ENCODE measurements at regions not wholly inside any gene's neighbourhood (a gene's known extent, or its start where the extent isn't known, plus 50 kb on each side); places are given as distances from the start of the nearest gene placed in this dataset.
"Not testable (repeated sequence)": the region's sequence is repeated elsewhere in the genome, so short reads cannot be mapped to it uniquely, and the experiment has no call there.

DNA sequence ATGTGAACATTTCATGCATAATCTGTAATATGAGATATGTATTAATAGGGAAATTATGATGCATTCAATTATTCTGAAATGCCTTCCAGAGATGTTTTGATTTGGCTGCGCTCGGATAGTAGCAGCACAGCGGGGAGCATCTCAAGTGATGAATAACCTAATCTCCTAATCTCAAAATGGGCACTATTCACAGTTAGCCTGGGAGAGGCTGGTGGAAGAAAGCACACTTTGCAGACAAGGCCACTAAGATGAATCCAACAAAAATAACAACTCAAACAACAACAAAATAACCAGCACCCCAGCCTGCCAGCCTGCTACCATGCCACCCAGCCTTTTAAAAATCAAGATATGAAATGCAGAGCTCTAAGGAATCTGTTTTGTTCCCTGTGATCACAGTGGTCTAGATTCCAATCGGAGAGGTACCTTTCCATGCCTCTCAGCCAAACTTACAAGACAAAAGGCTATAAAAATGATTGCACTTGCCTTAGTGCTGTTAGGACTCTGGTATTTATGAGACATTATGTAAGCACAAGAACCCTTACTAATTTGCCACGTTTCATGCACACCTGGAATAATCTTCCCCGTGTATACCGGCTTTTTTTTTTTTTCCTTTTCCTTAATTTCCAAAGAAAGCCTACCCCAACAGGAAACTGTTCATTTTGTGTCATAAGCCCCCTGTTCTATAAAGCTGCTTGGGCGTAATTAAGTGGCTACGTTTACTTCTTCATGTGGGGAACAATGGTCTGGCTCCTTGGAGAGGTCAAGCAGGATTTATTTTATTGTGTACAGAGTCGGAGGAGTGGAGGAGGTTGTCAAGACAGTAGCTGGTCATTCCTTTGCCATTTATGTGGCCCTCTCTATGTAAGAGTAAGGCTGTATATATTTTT is 526.9 kb upstream of the FANCL start:
- no peaks in the 10 kb centered on the region for H3K9me3 Mint-ChIP-seq
- H3K4me1 Mint-ChIP-seq = peaks cover 0 to 4% (median 0%) of the 10 kb centered on the region in 7 donors
- H3K27me3 ChIP-seq (ENCODE audit: control insufficient read depth in 2 of 2, insufficient read depth in 2 of 2, low read length in 2 of 2) = no peaks in the 10 kb centered on the region
- DNase-seq (no peak), ATAC-seq (no peak)
- H3K27me3 Mint-ChIP-seq = peaks cover 5 to 13% (median 11%) of the 10 kb centered on the region in 5 donors
- H3K27ac ChIP-seq (ENCODE audit: low read depth, low read length) = no peak overlapping the region
- H3K4me3 Mint-ChIP-seq = no peak overlapping the region
- H3K9me3 ChIP-seq (ENCODE audit: control insufficient read depth in 2 of 3, low read length in 3 of 3) = no peaks in the 10 kb centered on the region
- no peaks in the 10 kb centered on the region for H3K36me3 Mint-ChIP-seq
- H3K36me3 ChIP-seq (ENCODE audit: control insufficient read depth in 2 of 3, insufficient read depth in 3 of 3, low read length in 3 of 3) = no peaks in the 10 kb centered on the region
- CTCF ChIA-PET = no interaction called here
- no peak overlapping the region for H3K4me3 ChIP-seq (ENCODE audit: low read length)
- no peak overlapping the region for H3K27ac Mint-ChIP-seq
- no peaks in the 10 kb centered on the region for H3K4me1 ChIP-seq (ENCODE audit: control insufficient read depth in 2 of 2, insufficient read depth in 2 of 2, low read length in 2 of 2)
- POLR2A ChIA-PET = interaction anchor here (0.5 kb wide), 1 partner anchor 40 kb away, joined by 3 read pairs; no protein-coding TSS in a partner anchor
- intact Hi-C loops (cut with micrococcal nuclease) = no loop called here

DNA sequence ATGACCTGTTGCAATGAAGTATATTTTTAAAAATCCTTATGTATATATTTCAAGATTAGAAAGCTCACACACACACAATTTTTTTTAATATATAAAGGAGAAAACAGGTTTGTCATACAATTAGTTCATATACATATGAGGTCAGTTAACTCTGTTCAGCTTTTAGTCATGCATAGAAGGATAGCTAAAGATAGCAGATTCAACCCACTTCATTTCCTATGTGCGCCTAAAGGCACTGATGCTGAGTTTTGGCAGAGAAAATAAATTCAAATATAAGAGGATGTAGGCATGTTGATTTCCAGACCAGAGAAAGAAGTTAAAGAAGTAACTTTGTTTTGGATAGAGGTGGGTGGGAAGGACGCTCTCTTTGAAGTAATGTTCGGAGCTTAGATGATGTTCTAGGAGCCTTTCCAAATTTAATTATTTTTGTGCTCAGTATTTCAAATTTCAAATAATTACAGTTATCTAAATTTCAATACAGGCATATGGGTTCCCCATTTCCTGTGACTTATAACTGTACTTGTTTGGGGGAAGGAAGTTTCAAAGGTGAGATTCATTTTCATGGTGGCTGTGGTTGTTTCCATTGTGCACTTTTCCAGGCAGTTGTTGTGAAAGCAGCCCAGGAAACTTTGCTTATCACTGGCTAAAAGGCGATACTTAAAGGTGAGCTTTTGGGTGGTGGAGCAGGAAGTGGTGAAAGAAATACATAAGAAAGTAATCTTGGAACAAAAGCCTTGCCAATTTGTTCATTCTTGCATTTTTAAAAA is 523.4 kb upstream of the FANCL start:
- Mint-ChIP-seq H3K9me3 (no peaks in the 10 kb centered on the region), H3K4me1 (peaks cover 0 to 4% (median 0%) of the 10 kb centered on the region in 7 donors), H3K27ac (no peak overlapping the region), H3K36me3 (no peaks in the 10 kb centered on the region), H3K27me3 (peaks cover 0 to 17% (median 9%) of the 10 kb centered on the region in 5 donors), H3K4me3 (no peak overlapping the region)
- H3K4me3 ChIP-seq (ENCODE audit: low read length) = no peak overlapping the region
- H3K27me3 ChIP-seq (ENCODE audit: control insufficient read depth in 2 of 2, insufficient read depth in 2 of 2, low read length in 2 of 2) = no peaks in the 10 kb centered on the region
- DNase-seq (no peak), ATAC-seq (no peak)
- ChIA-PET POLR2A (no interaction called here), CTCF (no interaction called here)
- intact Hi-C loops (cut with micrococcal nuclease) = no loop called here
- no peaks in the 10 kb centered on the region for H3K36me3 ChIP-seq (ENCODE audit: control insufficient read depth in 2 of 3, insufficient read depth in 3 of 3, low read length in 3 of 3)
- no peaks in the 10 kb centered on the region for H3K4me1 ChIP-seq (ENCODE audit: control insufficient read depth in 2 of 2, insufficient read depth in 2 of 2, low read length in 2 of 2)
- H3K9me3 ChIP-seq (ENCODE audit: control insufficient read depth in 2 of 3, low read length in 3 of 3) = no peaks in the 10 kb centered on the region
- H3K27ac ChIP-seq (ENCODE audit: low read depth, low read length) = no peak overlapping the region

- no peak overlapping the region for H3K4me3 Mint-ChIP-seq
- Histone ChIP-seq H3K4me1 (ENCODE audit: control insufficient read depth in 2 of 2, insufficient read depth in 2 of 2, low read length in 2 of 2) (no peaks in the 10 kb centered on the region), H3K27ac (ENCODE audit: low read depth, low read length) (no peak overlapping the region), H3K4me3 (ENCODE audit: low read length) (no peak overlapping the region), H3K27me3 (ENCODE audit: control insufficient read depth in 2 of 2, insufficient read depth in 2 of 2, low read length in 2 of 2) (no peaks in the 10 kb centered on the region), H3K36me3 (ENCODE audit: control insufficient read depth in 2 of 3, insufficient read depth in 3 of 3, low read length in 3 of 3) (no peaks in the 10 kb centered on the region), H3K9me3 (ENCODE audit: control insufficient read depth in 2 of 3, low read length in 3 of 3) (no peaks in the 10 kb centered on the region)
- no peak overlapping the region for H3K27ac Mint-ChIP-seq
- CTCF ChIA-PET = interaction anchor here (0.7 kb wide), 1 partner anchor 1813 kb away, joined by 3 read pairs; no protein-coding TSS in a partner anchor
- H3K4me1 Mint-ChIP-seq = peaks cover 0 to 4% (median 0%) of the 10 kb centered on the region in 7 donors
- H3K9me3 Mint-ChIP-seq = no peaks in the 10 kb centered on the region
- ATAC-seq (no peak), DNase-seq (peak in 3 of 9 donors; percentile 8 to 20 (median 14))
- peaks cover 0 to 14% (median 9%) of the 10 kb centered on the region in 5 donors for H3K27me3 Mint-ChIP-seq
- POLR2A ChIA-PET = no interaction called here
- H3K36me3 Mint-ChIP-seq = no peaks in the 10 kb centered on the region
- intact Hi-C loops (cut with micrococcal nuclease) = no loop called here
Measured at GRCh38 chr2:58762176-58762781, 521.2 kb upstream of the FANCL start.

- DNase-seq (no peak), ATAC-seq (no peak)
- Histone ChIP-seq H3K36me3 (ENCODE audit: control insufficient read depth in 2 of 3, insufficient read depth in 3 of 3, low read length in 3 of 3) (no peaks in the 10 kb centered on the region), H3K9me3 (ENCODE audit: control insufficient read depth in 2 of 3, low read length in 3 of 3) (no peaks in the 10 kb centered on the region), H3K4me3 (ENCODE audit: low read length) (no peak overlapping the region), H3K4me1 (ENCODE audit: control insufficient read depth in 2 of 2, insufficient read depth in 2 of 2, low read length in 2 of 2) (no peaks in the 10 kb centered on the region), H3K27me3 (ENCODE audit: control insufficient read depth in 2 of 2, insufficient read depth in 2 of 2, low read length in 2 of 2) (no peaks in the 10 kb centered on the region), H3K27ac (ENCODE audit: low read depth, low read length) (no peak overlapping the region)
- H3K27me3 Mint-ChIP-seq = peaks cover 0 to 16% (median 3%) of the 10 kb centered on the region in 5 donors
- ChIA-PET CTCF (no interaction called here), POLR2A (no interaction called here)
- intact Hi-C loops (cut with micrococcal nuclease) = no loop called here
- peaks cover 0 to 3% (median 0%) of the 10 kb centered on the region in 11 donors for H3K9me3 Mint-ChIP-seq
- H3K4me3 Mint-ChIP-seq = no peak overlapping the region
- H3K36me3 Mint-ChIP-seq = no peaks in the 10 kb centered on the region
- peaks cover 0 to 5% (median 0%) of the 10 kb centered on the region in 7 donors for H3K4me1 Mint-ChIP-seq
- no peak overlapping the region for H3K27ac Mint-ChIP-seq
Measured at GRCh38 chr2:58757971-58758370, 516.8 kb upstream of the FANCL start.

DNA sequence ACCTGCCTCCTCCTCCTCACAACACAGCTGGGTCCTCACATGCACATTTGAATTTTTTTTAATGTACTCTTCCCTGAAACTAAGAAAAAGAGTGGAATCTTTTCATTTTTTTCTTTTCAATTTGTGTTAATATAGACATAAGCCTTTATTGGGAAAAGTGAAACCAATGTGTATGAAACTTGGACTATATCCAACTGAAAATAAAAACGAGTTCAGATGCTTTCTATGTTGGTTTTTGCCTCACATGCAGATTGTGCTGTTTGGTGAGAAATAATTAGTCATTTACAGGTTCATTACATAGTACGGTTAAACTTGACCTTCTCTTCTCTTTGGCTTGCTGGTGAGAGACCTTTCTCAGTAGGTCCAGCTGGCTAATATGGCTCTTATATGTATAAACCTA is 515.2 kb upstream of the FANCL start:
- no peaks in the 10 kb centered on the region for H3K36me3 ChIP-seq (ENCODE audit: control insufficient read depth in 2 of 3, insufficient read depth in 3 of 3, low read length in 3 of 3)
- Mint-ChIP-seq H3K27me3 (peaks cover 0 to 12% (median 6%) of the 10 kb centered on the region in 5 donors), H3K4me3 (no peak overlapping the region), H3K36me3 (no peaks in the 10 kb centered on the region), H3K27ac (no peak overlapping the region), H3K4me1 (peaks cover 0 to 5% (median 0%) of the 10 kb centered on the region in 7 donors), H3K9me3 (peaks cover 0 to 5% (median 0%) of the 10 kb centered on the region in 11 donors)
- ATAC-seq = no peak
- no peak overlapping the region for H3K4me3 ChIP-seq (ENCODE audit: low read length)
- H3K27ac ChIP-seq (ENCODE audit: low read depth, low read length) = no peak overlapping the region
- no peaks in the 10 kb centered on the region for H3K9me3 ChIP-seq (ENCODE audit: control insufficient read depth in 2 of 3, low read length in 3 of 3)
- ChIA-PET CTCF (no interaction called here), POLR2A (no interaction called here)
- intact Hi-C loops (cut with micrococcal nuclease) = no loop called here
- no peaks in the 10 kb centered on the region for H3K4me1 ChIP-seq (ENCODE audit: control insufficient read depth in 2 of 2, insufficient read depth in 2 of 2, low read length in 2 of 2)
- no peaks in the 10 kb centered on the region for H3K27me3 ChIP-seq (ENCODE audit: control insufficient read depth in 2 of 2, insufficient read depth in 2 of 2, low read length in 2 of 2)
- DNase-seq = no peak

GRCh38 chr2:58752507-58752906 is 511.4 kb upstream of the FANCL start:
- H3K36me3 Mint-ChIP-seq = not testable (repeated sequence)

More at GRCh38 chr2:58752507-58752906, 511.4 kb upstream of the FANCL start:
- H3K4me1 Mint-ChIP-seq; DNase-seq; POLR2A ChIA-PET; H3K27me3 Mint-ChIP-seq; H3K27ac Mint-ChIP-seq; H3K36me3 ChIP-seq (ENCODE audit: control insufficient read depth in 2 of 3, insufficient read depth in 3 of 3, low read length in 3 of 3); H3K27me3 ChIP-seq (ENCODE audit: control insufficient read depth in 2 of 2, insufficient read depth in 2 of 2, low read length in 2 of 2); H3K27ac ChIP-seq (ENCODE audit: low read depth, low read length); H3K4me1 ChIP-seq (ENCODE audit: control insufficient read depth in 2 of 2, insufficient read depth in 2 of 2, low read length in 2 of 2); H3K4me3 ChIP-seq (ENCODE audit: low read length); H3K9me3 Mint-ChIP-seq; CTCF ChIA-PET; ATAC-seq; H3K9me3 ChIP-seq (ENCODE audit: control insufficient read depth in 2 of 3, low read length in 3 of 3); H3K4me3 Mint-ChIP-seq; intact Hi-C loops (cut with micrococcal nuclease): not testable (repeated sequence)

All from naive thymus-derived CD4-positive, alpha-beta T cell (primary cell).